Mammary epithelial cell (primary cell): ENCODE measurements at regions not wholly inside any gene's neighbourhood (a gene's known extent, or its start where the extent isn't known, plus 50 kb on each side); places are given as distances from the start of the nearest gene placed in this dataset.
"Not testable (repeated sequence)": the region's sequence is repeated elsewhere in the genome, so short reads cannot be mapped to it uniquely, and the experiment has no call there.

ENCODE experiments used
- CTCF ChIP-seq, 2 donors: IDR thresholded peaks in 1 of 2; conservative IDR thresholded peaks in 1 of 2; 2 replicates each; pipeline ENCODE4 v1.5.1; 2011 to 2012; ENCODE audit warnings: inconsistent platforms in 2 of 2, low read length in 2 of 2, mild to moderate bottlenecking in 2 of 2, control low read depth in 1 of 2, low read depth in 1 of 2; ENCODE audit not compliant: insufficient read depth in 1 of 2; ENCODE audit errors: extremely low read depth in 1 of 2
- EZH2 ChIP-seq: IDR thresholded peaks from 2 replicates; pipeline ENCODE4 v1.6.1; 2012; ENCODE audit warnings: low read length, inconsistent platforms, borderline replicate concordance

DNA sequence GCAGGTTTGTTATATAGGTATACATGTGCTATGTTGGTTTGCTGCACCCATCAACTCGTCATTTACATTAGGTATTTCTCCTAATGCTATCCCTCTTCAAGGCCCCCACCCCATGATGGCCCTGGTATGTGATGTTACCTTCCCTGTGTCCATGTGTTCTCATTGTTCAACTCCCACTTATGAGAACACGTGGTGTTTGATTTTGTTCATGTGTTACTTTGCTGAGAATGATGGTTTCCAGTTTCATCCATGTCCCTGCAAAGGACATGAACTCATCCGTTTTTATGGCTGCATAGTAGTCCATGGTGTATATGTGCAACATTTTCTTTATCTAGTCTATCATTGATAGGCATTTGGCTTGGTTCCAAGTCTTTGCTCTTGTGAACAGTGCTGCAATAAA lies 175.0 kb downstream of the KBTBD8 start:
- TF ChIP-seq CTCF (conservative IDR thresholded peaks at IDR 0.05 in 1 of 2, IDR thresholded peaks at IDR 0.05 in 1 of 2; ENCODE audit: extremely low read depth in 1 of 2, insufficient read depth in 1 of 2, low read depth in 1 of 2, low read length in 2 of 2); EZH2: not testable (repeated sequence)
